B cell (primary cell): ENCODE measurements at regions not wholly inside any gene's neighbourhood (a gene's known extent, or its start where the extent isn't known, plus 50 kb on each side); places are given as distances from the start of the nearest gene placed in this dataset.

Experiments
- ATAC-seq: fragments of 200-7000 bp; cut with Tn5 transposase; one replicate; pipeline ENCODE4 v1.10.0; 2021; ENCODE audit warnings: low read depth, mild to moderate bottlenecking, moderate number of reproducible peaks, moderate library complexity
- CTCF ChIA-PET: fragments of 350-600 bp; sonication (Branson Sonifier 250); formaldehyde crosslinking; loops from one replicate; lab custom pipeline; 2021; ENCODE audit warnings: antibody characterized with exemption, inconsistent platforms; lab: Charles Lee
- POLR2A ChIA-PET: fragments of 350-600 bp; sonication (Branson Sonifier 250); formaldehyde crosslinking; loops from one replicate; lab custom pipeline; 2021; ENCODE audit warnings: antibody characterized with exemption; lab: Charles Lee
- DNase-seq: peaks from one replicate; pipeline ENCODE4 v3.0.0; 2013
- H2AFZ ChIP-seq: 2 replicates; pipeline ENCODE4 v1.6.1; 2012; ENCODE audit warnings: mild to moderate bottlenecking, low read depth, low read length; ENCODE audit not compliant: insufficient read depth, poor library complexity, severe bottlenecking
- H3K27ac ChIP-seq, 2 donors: 1 replicate in 1 of 2; 2 replicates in 1 of 2; pipeline ENCODE4 v1.5.1; 2012 to 2013; ENCODE audit warnings: low read length in 2 of 2, mild to moderate bottlenecking in 2 of 2, moderate library complexity in 1 of 2
- H3K27me3 ChIP-seq, 4 experiments: fragments of 200-600 bp in 1 of 4; sonication (generic) in 1 of 4; replicated peaks in 1 of 4; 1 replicate in 2 of 4; 2 replicates in 2 of 4; pipeline versions ENCODE4 v1.6.1 to v1.7.0; 2013 to 2016; ENCODE audit warnings: low read length in 3 of 4, mild to moderate bottlenecking in 2 of 4, mixed read lengths in 1 of 4, moderate library complexity in 1 of 4; ENCODE audit not compliant: insufficient read depth in 4 of 4, control insufficient read depth in 3 of 4; ENCODE audit errors: control extremely low read depth in 1 of 4
- H3K36me3 ChIP-seq, 2 experiments: replicated peaks in 1 of 2; 1 replicate in 1 of 2; 2 replicates in 1 of 2; pipeline versions ENCODE4 v1.6.1 to v1.7.1; 2013; ENCODE audit warnings: low read length in 1 of 2; ENCODE audit not compliant: insufficient read depth in 2 of 2, control insufficient read depth in 1 of 2; ENCODE audit errors: control extremely low read depth in 1 of 2, extremely low read depth in 1 of 2
- H3K4me1 ChIP-seq, 2 donors: fragments of 200-600 bp in 1 of 2; sonication (generic) in 1 of 2; 1 replicate in 1 of 2; 2 replicates in 1 of 2; pipeline versions ENCODE4 v1.5.1 to v1.6.1; 2013 to 2017; ENCODE audit warnings: low read length in 2 of 2; ENCODE audit not compliant: control insufficient read depth in 2 of 2, insufficient read depth in 2 of 2
- H3K4me2 ChIP-seq: replicated peaks from 2 replicates; pipeline ENCODE3; 2012; ENCODE audit warnings: mild to moderate bottlenecking, low read depth, low read length; ENCODE audit not compliant: poor library complexity, severe bottlenecking
- H3K4me3 ChIP-seq, 5 experiments: fragments of 200-600 bp in 1 of 5; sonication (generic) in 1 of 5; 1 replicate in 3 of 5; 2 replicates in 2 of 5; pipeline versions ENCODE4 v1.5.1 to v1.7.0; 2011 to 2016; ENCODE audit warnings: low read length in 4 of 5, mild to moderate bottlenecking in 4 of 5, low read depth in 2 of 5, control low read depth in 1 of 5, moderate library complexity in 1 of 5; ENCODE audit not compliant: insufficient read depth in 1 of 5; ENCODE audit errors: control extremely low read depth in 1 of 5, extremely low read depth in 1 of 5
- H3K79me2 ChIP-seq: fragments of 200-600 bp; sonication (generic); one replicate; pipeline ENCODE4 v1.6.0; 2016; ENCODE audit warnings: low read length; ENCODE audit not compliant: control insufficient read depth, insufficient read depth
- H3K9ac ChIP-seq: fragments of 200-600 bp; sonication (generic); 2 replicates; pipeline ENCODE4 v1.6.1; 2017; ENCODE audit warnings: mild to moderate bottlenecking, low read length, moderate library complexity
- H3K9me3 ChIP-seq, 3 donors: one replicate each; pipeline versions ENCODE4 v1.6.1 to v1.7.1; 2013; ENCODE audit warnings: low read length in 2 of 3; ENCODE audit not compliant: control insufficient read depth in 2 of 3, insufficient read depth in 1 of 3; ENCODE audit errors: control extremely low read depth in 1 of 3
- H4K20me1 ChIP-seq: 2 replicates; pipeline ENCODE4 v1.6.0; 2012; ENCODE audit warnings: mild to moderate bottlenecking, low read length; ENCODE audit not compliant: insufficient read depth, control insufficient read depth, poor library complexity, severe bottlenecking
- H3K27ac Mint-ChIP-seq: one replicate; pipeline ENCODE4 v1.8.0; 2021; ENCODE audit warnings: mixed read lengths
- H3K27me3 Mint-ChIP-seq: one replicate; pipeline ENCODE4 v1.8.0; 2021; ENCODE audit warnings: mixed read lengths
- H3K4me1 Mint-ChIP-seq: one replicate; pipeline ENCODE4 v1.8.0; 2021; ENCODE audit warnings: mixed read lengths
- H3K4me3 Mint-ChIP-seq: one replicate; pipeline ENCODE4 v1.8.0; 2021; ENCODE audit warnings: mixed read lengths
- H3K9me3 Mint-ChIP-seq: one replicate; pipeline ENCODE4 v1.8.0; 2022; ENCODE audit warnings: mixed read lengths; ENCODE audit not compliant: insufficient read depth
- EZH2 ChIP-seq: IDR thresholded peaks from 2 replicates; pipeline ENCODE4 v1.6.1; 2012; ENCODE audit warnings: borderline replicate concordance, low read depth, mild to moderate bottlenecking, moderate library complexity, low read length; ENCODE audit not compliant: insufficient read depth, poor library complexity, severe bottlenecking
- WGBS: methylation state at CpG from one replicate; pipeline ENCODE4 v1.1.5; 2013; ENCODE audit warnings: missing lambda C conversion rate; ENCODE audit not compliant: insufficient coverage; 5-methylcytosine and 5-hydroxymethylcytosine counted together
- intact Hi-C: fragments of 100-400 bp; cut with micrococcal nuclease; formaldehyde crosslinking; loops from one replicate; pipeline ENCODE4 v1.10.0; 2022
- TF ChIP-seq, protein P1 (sequence below): fragments of 200-600 bp; IDR thresholded peaks from one replicate; pipeline ENCODE4 v1.8.0; 2022; ENCODE audit warnings: antibody characterized with exemption, mild to moderate bottlenecking

DNA sequence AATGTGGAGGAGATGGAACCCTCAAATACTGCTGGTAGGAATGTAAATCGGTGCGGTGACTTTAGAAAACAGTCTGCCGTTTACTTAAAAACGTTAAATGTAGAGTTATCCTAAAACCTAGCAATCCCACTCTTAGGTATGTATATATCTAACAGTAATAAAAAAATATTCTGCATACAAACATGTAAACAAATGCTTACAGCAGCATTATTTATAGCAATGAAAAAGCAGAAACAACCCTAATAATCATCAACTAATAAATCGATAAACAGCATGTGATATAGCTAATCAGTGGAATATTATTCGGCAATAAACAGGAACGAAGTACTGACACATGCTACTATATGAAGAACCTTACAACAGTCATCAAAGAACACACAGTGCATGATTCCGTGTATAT lies 144.7 kb downstream of the CNTN3 start:
- Mint-ChIP-seq H3K27ac (no peak overlapping the region), H3K9me3 (peaks cover 4% of the 10 kb centered on the region), H3K4me3 (no peak overlapping the region), H3K4me1 (no peaks in the 10 kb centered on the region), H3K27me3 (no peaks in the 10 kb centered on the region)
- no peaks in the 10 kb centered on the region for H3K79me2 ChIP-seq
- no peak overlapping the region for H3K4me3 ChIP-seq
- H3K27me3 ChIP-seq = no peaks in the 10 kb centered on the region
- ChIA-PET CTCF (no interaction called here), POLR2A (no interaction called here)
- intact Hi-C loops = no loop called here
- ATAC-seq (no peak), DNase-seq (no peak)
- H3K4me2 ChIP-seq = no peak overlapping the region
- no peak overlapping the region for H3K27ac ChIP-seq
- no peak overlapping the region for H3K9ac ChIP-seq
- H2AFZ ChIP-seq = no peak overlapping the region
- H3K9me3 ChIP-seq = peaks cover 0 to 9% (median 0%) of the 10 kb centered on the region in 3 donors
- WGBS = no CpG with 5 or more reads among the region's 8 CpGs
- no peaks in the 10 kb centered on the region for H3K4me1 ChIP-seq
- H4K20me1 ChIP-seq = no peaks in the 10 kb centered on the region
- no peak for TF ChIP-seq EZH2
- TF ChIP-seq, protein P1, sequence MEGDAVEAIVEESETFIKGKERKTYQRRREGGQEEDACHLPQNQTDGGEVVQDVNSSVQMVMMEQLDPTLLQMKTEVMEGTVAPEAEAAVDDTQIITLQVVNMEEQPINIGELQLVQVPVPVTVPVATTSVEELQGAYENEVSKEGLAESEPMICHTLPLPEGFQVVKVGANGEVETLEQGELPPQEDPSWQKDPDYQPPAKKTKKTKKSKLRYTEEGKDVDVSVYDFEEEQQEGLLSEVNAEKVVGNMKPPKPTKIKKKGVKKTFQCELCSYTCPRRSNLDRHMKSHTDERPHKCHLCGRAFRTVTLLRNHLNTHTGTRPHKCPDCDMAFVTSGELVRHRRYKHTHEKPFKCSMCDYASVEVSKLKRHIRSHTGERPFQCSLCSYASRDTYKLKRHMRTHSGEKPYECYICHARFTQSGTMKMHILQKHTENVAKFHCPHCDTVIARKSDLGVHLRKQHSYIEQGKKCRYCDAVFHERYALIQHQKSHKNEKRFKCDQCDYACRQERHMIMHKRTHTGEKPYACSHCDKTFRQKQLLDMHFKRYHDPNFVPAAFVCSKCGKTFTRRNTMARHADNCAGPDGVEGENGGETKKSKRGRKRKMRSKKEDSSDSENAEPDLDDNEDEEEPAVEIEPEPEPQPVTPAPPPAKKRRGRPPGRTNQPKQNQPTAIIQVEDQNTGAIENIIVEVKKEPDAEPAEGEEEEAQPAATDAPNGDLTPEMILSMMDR = no peak
- H3K36me3 ChIP-seq = no peaks in the 10 kb centered on the region

DNA sequence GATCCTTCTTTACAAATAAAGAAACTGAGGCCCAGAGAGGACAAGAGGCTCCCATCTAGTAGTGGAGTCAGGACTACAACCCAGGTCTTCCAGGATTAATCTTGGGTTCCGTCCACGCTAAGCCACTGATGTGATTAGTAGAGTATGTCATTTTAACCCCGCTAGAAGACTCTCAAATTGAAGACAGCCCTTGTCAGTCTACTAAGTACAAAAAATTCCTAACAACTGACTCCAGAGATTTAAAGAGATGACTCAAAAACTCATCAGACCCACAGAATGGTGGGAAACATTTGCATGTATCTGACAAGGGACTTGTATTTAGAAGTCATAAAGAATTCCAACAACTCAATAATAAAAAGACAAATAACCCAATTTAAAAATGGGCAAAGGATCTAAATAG lies 145.3 kb downstream of the CNTN3 start:
- H3K4me2 ChIP-seq = no peak overlapping the region
- no peaks in the 10 kb centered on the region for H4K20me1 ChIP-seq
- Mint-ChIP-seq H3K4me1 (no peaks in the 10 kb centered on the region), H3K9me3 (peaks cover 4% of the 10 kb centered on the region), H3K27ac (no peak overlapping the region), H3K27me3 (no peaks in the 10 kb centered on the region), H3K4me3 (no peak overlapping the region)
- H3K4me3 ChIP-seq = no peak overlapping the region
- H3K79me2 ChIP-seq = no peaks in the 10 kb centered on the region
- peaks cover 0 to 5% (median 0%) of the 10 kb centered on the region in 3 donors for H3K9me3 ChIP-seq
- no peak overlapping the region for H3K9ac ChIP-seq
- no peak overlapping the region for H2AFZ ChIP-seq
- intact Hi-C loops = no loop called here
- no peaks in the 10 kb centered on the region for H3K36me3 ChIP-seq
- no peaks in the 10 kb centered on the region for H3K4me1 ChIP-seq
- no peak for ATAC-seq
- H3K27me3 ChIP-seq = no peaks in the 10 kb centered on the region
- TF ChIP-seq EZH2 = no peak
- TF ChIP-seq, protein P1 = no peak
- no CpG with 5 or more reads among the region's 3 CpGs for WGBS
- ChIA-PET POLR2A (no interaction called here), CTCF (no interaction called here)
- no peak overlapping the region for H3K27ac ChIP-seq
- no peak for DNase-seq
